NCI-H2196 treated with DMSO at 0.1 percent for 48 hours (cell line): ENCODE measurements at regions not wholly inside any gene's neighbourhood (a gene's known extent, or its start where the extent isn't known, plus 50 kb on each side); places are given as distances from the start of the nearest gene placed in this dataset.
"Not testable (repeated sequence)": the region's sequence is repeated elsewhere in the genome, so short reads cannot be mapped to it uniquely, and the experiment has no call there.

Experiments used
- DNase-seq: peaks from one replicate; lab custom pipeline; 2025; ENCODE audit not compliant: unreplicated experiment; lab: John Stamatoyannopoulos, UW

DNA sequence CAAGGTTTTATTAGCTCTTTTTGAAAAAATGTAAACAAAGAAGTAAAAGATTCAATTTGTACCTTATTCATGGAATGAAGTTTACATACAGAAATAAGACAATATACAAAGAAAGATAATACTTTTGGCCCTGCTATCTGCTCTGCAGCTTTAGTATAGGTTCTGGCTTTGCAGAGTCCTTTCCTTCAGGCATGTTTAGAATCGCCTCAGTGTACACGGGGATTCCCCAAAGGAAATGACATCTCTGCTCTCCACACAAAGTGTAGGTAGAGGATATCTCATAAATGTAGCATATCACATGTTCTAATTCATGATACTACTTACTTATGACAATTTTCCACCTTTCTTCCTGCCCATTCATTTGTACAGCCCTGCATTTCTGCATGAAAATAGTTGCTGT, 222.6 kb upstream of the DPYD start:
- DNase-seq: no peak

DNA sequence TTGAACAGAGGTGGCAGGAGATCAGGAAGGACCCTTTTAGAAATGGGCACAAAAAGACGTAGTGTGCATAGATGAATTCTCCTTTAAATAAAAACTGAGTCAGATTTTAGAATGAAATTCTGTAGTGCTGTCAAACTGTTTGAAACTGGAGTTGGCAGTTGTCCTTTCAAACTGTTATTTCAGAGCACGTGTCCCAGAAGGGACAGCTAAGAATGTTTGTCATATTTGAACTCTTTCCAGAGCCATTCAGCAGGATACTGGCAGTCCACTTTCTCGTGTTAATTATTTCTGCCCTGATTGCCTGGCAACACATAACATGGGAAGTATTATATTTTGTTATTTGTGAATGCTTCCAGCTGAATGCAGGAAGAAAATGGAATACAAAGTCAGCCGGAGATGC, 212.3 kb upstream of the DPYD start:
- DNase-seq: no peak

DNA sequence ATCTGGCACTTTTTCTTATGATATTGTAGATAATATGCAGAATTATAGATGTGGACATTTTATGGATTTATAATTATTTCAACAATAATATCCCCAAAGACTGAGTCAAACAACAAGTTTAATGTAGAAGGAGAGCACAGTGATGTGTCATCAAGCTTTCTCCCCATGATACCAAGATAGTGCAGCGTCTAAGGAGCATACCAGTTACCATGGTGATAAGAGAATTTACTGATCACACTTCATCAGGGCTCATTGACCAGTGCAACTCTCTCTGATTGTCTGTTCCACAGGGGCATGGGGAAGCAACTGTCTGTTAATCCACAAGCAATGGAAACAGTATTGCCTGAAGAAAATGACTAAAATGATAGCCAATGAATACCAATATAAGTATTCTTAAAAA, 209.6 kb upstream of the DPYD start:
- no peak for DNase-seq

DNA sequence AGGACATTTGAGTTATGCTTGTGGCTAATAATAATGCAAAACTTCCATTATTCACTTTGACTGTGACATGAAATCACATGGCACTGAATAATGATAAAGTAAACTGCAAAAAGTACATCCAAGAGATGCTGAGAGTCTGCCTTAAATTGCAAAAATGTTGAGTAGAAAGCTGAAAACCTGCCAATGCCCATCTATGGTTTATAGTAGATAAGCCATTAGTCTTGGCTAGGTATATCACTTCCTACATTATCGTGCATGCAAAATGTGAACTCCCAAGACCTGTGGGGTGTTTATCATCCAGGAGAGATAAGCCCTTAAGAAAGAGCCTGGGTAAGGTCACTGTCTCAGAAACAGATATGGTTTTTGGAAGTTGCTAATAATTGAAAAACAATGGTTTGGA, 208.7 kb upstream of the DPYD start:
- DNase-seq: no peak

GRCh38 chr1:98126740-98127139, 205.9 kb upstream of the DPYD start:
- DNase-seq: no peak

DNA sequence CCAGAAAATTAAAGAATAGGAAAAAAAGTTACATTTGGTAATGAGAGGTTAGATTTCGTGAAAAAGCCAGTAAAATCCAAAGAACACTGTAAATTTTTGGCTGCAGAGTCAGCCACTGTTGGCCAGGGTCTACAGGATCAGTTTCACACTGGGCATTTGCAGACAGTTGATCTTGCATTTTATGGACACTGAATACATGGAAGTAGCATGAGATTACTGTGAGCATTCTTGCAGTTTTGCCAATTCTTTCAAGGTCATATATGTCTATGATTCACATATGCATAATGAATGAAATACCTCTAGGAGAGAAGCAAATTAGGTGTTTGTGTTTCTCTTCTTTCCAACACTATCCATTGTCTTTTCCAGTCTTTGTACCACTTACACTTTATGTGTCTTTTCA, 200.8 kb upstream of the DPYD start:
- DNase-seq: no peak

DNA sequence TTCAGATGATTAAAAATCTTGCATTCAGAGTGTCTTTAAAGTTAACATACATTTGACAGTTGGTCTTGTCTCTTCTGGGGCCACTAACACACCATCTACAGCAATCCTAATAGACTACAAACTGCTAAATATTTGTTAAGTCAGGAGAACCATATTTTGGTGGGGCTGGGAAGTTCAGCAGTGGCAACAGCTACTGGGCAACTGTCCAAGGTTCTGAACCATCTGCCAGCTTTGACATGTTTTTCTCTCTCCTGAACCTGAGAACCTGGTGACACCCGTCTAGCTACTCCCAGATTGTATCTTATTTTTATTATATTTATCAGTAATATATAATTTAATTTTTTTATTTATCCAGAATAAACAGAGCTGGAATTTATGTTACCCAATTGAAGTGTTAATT, 199.0 kb upstream of the DPYD start:
- no peak for DNase-seq

- no peak for DNase-seq
Observed at GRCh38 chr1:98113811-98114210, 193.0 kb upstream of the DPYD start.

DNA sequence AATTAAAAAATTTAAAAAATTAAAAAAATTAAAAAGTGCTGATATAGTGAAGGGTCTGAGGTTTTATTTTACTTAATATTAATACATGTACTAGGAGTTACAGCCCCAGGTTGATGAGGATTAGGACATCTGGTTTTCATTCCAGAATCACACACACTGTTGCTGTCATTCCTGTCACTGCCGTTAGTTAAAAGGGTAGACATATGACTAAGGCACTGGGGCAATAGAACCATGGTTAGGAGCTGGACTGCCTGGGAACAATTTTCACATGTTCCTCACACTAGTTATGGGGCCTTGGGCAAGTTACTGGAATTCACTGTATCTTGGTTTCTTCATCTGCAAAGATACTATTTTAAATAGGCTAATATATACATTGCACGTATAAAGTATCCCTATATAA, 191.8 kb upstream of the DPYD start:
- no peak for DNase-seq

- no peak for DNase-seq
Observed at GRCh38 chr1:98110674-98111073, 189.8 kb upstream of the DPYD start.

DNA sequence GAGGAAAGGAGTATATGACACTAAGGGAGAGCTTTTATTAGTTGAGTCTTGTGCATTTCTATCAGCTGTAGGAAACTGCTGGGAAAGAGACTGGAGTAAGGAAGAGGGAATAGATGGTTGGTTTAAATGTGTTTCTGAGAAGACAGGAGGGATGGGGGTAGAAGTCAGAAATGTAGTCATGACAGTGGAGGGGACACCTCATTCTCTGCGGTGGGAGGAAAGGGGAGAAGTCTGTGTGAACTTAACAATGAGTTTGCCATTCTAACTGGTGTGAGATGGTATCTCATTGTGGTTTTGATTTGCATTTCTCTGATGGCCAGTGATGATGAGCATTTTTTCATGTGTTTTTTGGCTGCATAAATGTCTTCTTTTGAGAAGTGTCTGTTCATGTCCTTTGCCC, 187.5 kb upstream of the DPYD start:
- DNase-seq: not testable (repeated sequence)

GRCh38 chr1:98107256-98107655, 186.4 kb upstream of the DPYD start:
- no peak for DNase-seq

- DNase-seq: no peak
Observed at GRCh38 chr1:98104289-98104688, 183.5 kb upstream of the DPYD start.

DNA sequence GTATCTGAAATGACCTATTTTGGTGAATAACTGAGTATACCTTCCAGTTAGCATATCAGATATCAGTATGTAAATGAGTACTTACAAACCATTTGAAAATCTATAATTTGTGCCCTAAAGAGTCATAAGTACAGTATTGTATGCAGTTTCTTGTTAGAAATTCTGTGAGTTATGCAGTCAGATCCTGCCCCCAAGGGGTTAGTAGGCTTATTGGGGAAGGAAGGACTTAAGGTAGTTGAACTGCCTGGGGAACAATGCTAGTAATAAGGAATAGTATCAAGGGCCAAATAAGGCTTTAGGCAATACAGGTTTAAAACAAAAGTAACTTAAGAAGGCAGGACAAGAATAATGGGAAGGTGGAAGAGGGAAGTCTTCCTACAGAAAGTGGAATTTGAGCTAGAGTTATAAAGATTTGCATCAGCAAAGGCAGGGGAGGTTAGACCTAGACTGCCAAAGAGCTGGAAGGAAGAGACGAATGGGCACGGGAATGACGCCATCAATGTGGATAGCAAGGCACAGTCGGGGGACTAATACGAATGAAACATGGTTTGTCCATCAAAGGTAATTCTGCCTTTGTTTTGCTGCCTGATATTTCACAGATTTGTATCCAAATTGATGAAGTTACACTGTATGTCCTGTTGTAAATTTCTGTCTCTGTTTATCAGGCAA, 182.9 kb upstream of the DPYD start:
- no peak for DNase-seq

DNA sequence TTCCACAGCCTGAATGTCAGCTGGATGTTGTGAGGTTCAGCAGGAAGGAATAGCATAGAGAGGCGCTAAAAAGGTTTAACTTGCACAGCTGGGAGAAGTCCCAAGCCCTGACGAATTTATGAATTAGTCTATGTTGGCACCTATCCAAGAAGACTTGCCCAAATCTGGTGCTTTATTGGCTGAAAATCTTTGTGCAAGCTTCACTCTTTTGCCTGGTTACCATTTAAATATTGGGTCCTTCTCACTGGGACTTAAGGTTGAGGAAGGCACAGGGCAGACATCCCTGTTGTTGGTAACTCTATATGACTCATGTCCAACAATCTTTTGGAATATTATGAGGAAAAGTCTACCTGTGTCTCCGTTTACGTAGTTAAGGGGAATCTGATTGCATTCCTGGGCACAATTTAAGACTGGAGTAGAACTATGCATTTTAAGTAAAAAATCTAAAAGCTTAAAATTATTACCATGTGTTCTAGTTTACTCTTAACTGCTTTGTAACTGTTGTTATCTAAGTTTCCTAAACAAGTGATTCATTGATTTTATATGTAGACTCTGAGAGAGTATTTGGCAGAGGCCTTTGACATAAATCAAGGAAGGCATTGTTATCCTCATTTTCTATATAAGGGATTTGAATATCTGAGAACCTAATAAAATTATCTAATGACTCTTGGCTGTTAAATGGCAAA, 181.7 kb upstream of the DPYD start:
- DNase-seq: no peak

DNA sequence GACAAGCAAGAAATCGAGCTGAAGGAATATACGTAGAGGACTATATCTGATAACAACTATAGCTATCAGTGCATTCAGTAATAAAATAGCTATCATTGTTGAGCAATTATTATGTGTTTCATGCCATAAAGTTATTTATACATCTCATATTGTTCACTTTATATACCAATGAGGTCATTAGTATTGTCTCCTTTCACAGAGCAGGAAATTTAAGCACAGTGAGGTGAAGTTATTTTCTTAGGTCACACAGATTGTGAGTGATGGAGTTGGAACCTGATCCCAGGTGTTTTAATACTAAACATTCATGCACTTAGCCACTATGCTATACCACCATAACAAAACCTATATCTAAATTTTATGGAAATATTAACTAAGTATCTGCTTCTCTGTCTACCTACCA, 180.5 kb upstream of the DPYD start:
- DNase-seq: no peak

DNA sequence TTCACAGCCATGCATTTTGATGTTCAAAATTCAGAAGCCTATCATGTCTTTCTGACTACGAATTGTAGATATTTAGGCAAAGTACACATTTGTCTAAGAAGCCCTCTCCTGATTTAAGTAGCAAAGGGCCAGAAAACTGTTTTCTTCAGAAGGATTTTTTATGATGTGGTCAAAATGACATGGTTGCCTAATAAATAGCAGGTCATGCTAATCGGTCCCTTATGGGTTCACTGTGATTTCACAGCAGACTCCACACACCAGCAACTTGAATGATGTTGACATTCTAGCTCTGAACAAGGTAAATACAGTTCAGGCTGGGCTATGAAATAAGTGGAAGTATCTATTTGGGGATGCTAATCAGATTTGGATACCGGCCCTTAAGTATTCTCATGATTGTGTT, 178.7 kb upstream of the DPYD start:
- no peak for DNase-seq

DNA sequence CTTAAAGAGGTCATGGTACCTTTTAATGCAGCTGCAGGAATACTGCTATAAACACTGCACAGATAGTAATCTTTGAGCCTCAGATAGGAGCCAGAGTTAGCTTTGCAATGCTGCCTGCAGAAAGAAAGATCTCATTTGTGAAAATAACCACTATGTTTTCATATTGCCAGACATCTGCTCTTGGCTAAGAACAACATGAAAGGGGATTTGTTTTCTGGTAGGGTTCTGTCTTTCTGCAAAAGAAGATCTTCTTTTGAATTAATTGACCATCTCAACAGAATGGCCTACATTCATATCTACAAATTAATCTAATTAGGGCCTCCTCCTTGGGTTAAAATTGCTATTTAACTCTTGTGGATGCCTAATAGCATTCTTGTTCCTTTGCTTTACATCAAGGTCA, 177.6 kb upstream of the DPYD start:
- DNase-seq: no peak

GRCh38 chr1:98090351-98090750, 169.5 kb upstream of the DPYD start:
- DNase-seq: no peak

- no peak for DNase-seq
Observed at GRCh38 chr1:98088381-98088780, 167.5 kb upstream of the DPYD start.

- no peak for DNase-seq
Observed at GRCh38 chr1:98086796-98087441, 166.1 kb upstream of the DPYD start.

DNA sequence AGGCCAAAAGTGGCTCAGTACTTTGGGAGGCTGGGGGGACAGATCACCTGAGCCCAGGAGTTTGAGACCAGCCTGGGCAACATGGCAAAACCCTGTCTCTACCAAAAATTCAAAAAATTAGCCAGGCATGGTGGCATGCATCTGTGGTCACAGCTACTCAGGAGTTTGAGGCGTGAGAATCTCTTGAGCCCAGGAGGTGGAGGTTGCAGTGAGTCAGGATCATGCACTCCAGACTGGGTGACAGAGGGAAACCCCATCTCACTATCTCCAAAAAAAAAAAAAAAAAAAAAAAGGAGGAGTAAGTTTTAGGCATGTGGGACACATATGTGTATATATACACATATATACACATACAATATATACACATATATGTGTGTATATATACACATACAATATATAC, 165.3 kb upstream of the DPYD start:
- DNase-seq: no peak

DNA sequence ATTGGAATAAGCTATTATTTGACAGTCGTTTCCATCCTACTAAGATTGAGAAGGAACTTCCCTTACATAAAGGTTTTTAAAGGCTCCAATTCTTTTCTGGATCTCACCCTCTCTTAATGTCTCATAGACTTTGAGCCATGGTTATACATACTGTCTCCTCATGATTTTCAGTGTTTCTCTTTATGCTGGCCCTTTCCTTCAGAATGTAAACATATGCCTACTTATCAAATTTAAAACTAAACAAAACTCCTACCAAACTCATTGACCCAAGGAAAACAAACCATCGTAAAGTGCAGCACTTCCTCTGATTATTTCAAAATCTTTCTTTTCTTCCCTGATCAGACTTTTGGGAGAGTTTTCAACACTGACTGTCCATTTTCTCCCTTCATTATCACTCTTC, 163.4 kb upstream of the DPYD start:
- no peak for DNase-seq
